H9 (cell line): ENCODE measurements at regions not wholly inside any gene's neighbourhood (a gene's known extent, or its start where the extent isn't known, plus 50 kb on each side); places are given as distances from the start of the nearest gene placed in this dataset.

Experiments used
- DNase-seq: peaks from one replicate; pipeline ENCODE4 v3.0.0-alpha.2; 2017
- H2AFZ ChIP-seq: one replicate; pipeline ENCODE4 v1.6.1; 2013; ENCODE audit warnings: mild to moderate bottlenecking, low read length, control low read depth, moderate library complexity
- H2AK5ac ChIP-seq: 2 replicates; pipeline ENCODE4 v1.6.1; 2013; ENCODE audit warnings: low read length, control low read depth, mixed read lengths; ENCODE audit not compliant: insufficient read length
- H2BK120ac ChIP-seq: one replicate; pipeline ENCODE4 v1.6.1; 2013; ENCODE audit warnings: low read depth, mild to moderate bottlenecking, low read length, control low read depth, inconsistent platforms; ENCODE audit not compliant: poor library complexity, severe bottlenecking
- H2BK12ac ChIP-seq: 2 replicates; pipeline ENCODE4 v1.6.1; 2013; ENCODE audit warnings: low read length, control low read depth, mixed read lengths, low read depth; ENCODE audit not compliant: insufficient read length
- H2BK15ac ChIP-seq: 2 replicates; pipeline ENCODE4 v1.6.1; 2013; ENCODE audit warnings: low read depth, low read length, control low read depth
- H2BK20ac ChIP-seq: one replicate; pipeline ENCODE4 v1.6.1; 2013; ENCODE audit warnings: low read depth, mild to moderate bottlenecking, low read length, control low read depth, inconsistent platforms; ENCODE audit not compliant: poor library complexity, severe bottlenecking
- H2BK5ac ChIP-seq: 2 replicates; pipeline ENCODE4 v1.6.1; 2013; ENCODE audit warnings: low read length, control low read depth, mixed read lengths; ENCODE audit not compliant: insufficient read length
- H3K14ac ChIP-seq: 2 replicates; pipeline ENCODE4 v1.6.1; 2013; ENCODE audit warnings: low read length, control low read depth; ENCODE audit not compliant: insufficient read depth
- H3K18ac ChIP-seq: 2 replicates; pipeline ENCODE4 v1.6.1; 2013; ENCODE audit warnings: low read depth, mild to moderate bottlenecking, mixed read lengths, low read length, control low read depth; ENCODE audit not compliant: insufficient read length
- H3K23ac ChIP-seq: 2 replicates; pipeline ENCODE4 v1.6.1; 2013; ENCODE audit warnings: low read length, control low read depth, mixed read lengths, low read depth; ENCODE audit not compliant: insufficient read length
- H3K23me2 ChIP-seq: 2 replicates; pipeline ENCODE4 v1.6.1; 2013; ENCODE audit warnings: low read depth, mild to moderate bottlenecking, mixed read lengths, low read length, control low read depth; ENCODE audit not compliant: insufficient read length, poor library complexity, severe bottlenecking
- H3K27ac ChIP-seq: 2 replicates; pipeline ENCODE4 v1.5.1; 2013; ENCODE audit warnings: low read length, control low read depth, mixed read lengths, low read depth; ENCODE audit not compliant: insufficient read length
- H3K27me3 ChIP-seq: 2 replicates; pipeline ENCODE4 v1.6.1; 2013; ENCODE audit warnings: low read length, control low read depth, inconsistent platforms; ENCODE audit not compliant: insufficient read depth
- H3K4ac ChIP-seq: 2 replicates; pipeline ENCODE4 v1.6.1; 2013; ENCODE audit warnings: low read depth, mild to moderate bottlenecking, control low read depth, inconsistent platforms, low read length, moderate library complexity
- H3K4me1 ChIP-seq: 2 replicates; pipeline ENCODE4 v1.6.1; 2013; ENCODE audit warnings: low read length, control low read depth, inconsistent platforms; ENCODE audit not compliant: insufficient read depth
- H3K4me2 ChIP-seq: 2 replicates; pipeline ENCODE4 v1.6.1; 2013; ENCODE audit warnings: low read length, control low read depth, mixed read lengths; ENCODE audit not compliant: insufficient read length, insufficient read depth
- H3K56ac ChIP-seq: 2 replicates; pipeline ENCODE4 v1.6.1; 2013; ENCODE audit warnings: low read depth, mild to moderate bottlenecking, mixed read lengths, low read length, control low read depth; ENCODE audit not compliant: insufficient read length
- H3K79me1 ChIP-seq: 2 replicates; pipeline ENCODE4 v1.6.1; 2013; ENCODE audit warnings: low read depth, mild to moderate bottlenecking, moderate library complexity, low read length, control low read depth, inconsistent platforms; ENCODE audit not compliant: insufficient read depth, poor library complexity, severe bottlenecking
- H3K79me2 ChIP-seq: 2 replicates; pipeline ENCODE4 v1.6.1; 2013; ENCODE audit warnings: low read length, control low read depth, inconsistent platforms; ENCODE audit not compliant: insufficient read depth
- H3K9ac ChIP-seq: 2 replicates; pipeline ENCODE4 v1.6.1; 2013; ENCODE audit warnings: low read length, control low read depth, mixed read lengths; ENCODE audit not compliant: insufficient read length; ENCODE audit errors: extremely low read depth
- H3K9me3 ChIP-seq: one replicate; pipeline ENCODE4 v1.6.1; 2013; ENCODE audit warnings: low read depth, low read length, inconsistent platforms; ENCODE audit not compliant: control insufficient read depth
- H3T11ph ChIP-seq: one replicate; pipeline ENCODE4 v1.6.1; 2013; ENCODE audit warnings: mild to moderate bottlenecking, low read length, control low read depth, inconsistent platforms
- H4K20me1 ChIP-seq: one replicate; pipeline ENCODE4 v1.6.1; 2013; ENCODE audit not compliant: control insufficient read depth, insufficient read length, insufficient read depth
- H4K5ac ChIP-seq: 2 replicates; pipeline ENCODE4 v1.6.1; 2013; ENCODE audit warnings: low read depth, mild to moderate bottlenecking, mixed read lengths, low read length, control low read depth; ENCODE audit not compliant: insufficient read length
- H4K8ac ChIP-seq: replicated peaks from 2 replicates; pipeline ENCODE4 v1.6.1; 2013; ENCODE audit warnings: low read length, control low read depth, mixed read lengths, low read depth; ENCODE audit not compliant: insufficient read length
- H4K91ac ChIP-seq: 2 replicates; pipeline ENCODE4 v1.6.1; 2013; ENCODE audit warnings: low read depth, mild to moderate bottlenecking, moderate library complexity, mixed read lengths, low read length, control low read depth; ENCODE audit not compliant: insufficient read length
- H3K27ac Mint-ChIP-seq, 3 experiments: 2 replicates in 2 of 3; 3 replicates in 1 of 3; pipeline ENCODE4 v1.8.0; 2020 to 2021; ENCODE audit warnings: mixed read lengths in 3 of 3, mild to moderate bottlenecking in 1 of 3, moderate library complexity in 1 of 3
- H3K27me3 Mint-ChIP-seq: 2 replicates; pipeline ENCODE4 v1.8.0; 2021; ENCODE audit warnings: low read depth, mild to moderate bottlenecking, moderate library complexity, mixed read lengths
- H3K36me3 Mint-ChIP-seq, 3 experiments: 2 replicates in 2 of 3; 3 replicates in 1 of 3; pipeline ENCODE4 v1.8.0; 2020 to 2021; ENCODE audit warnings: low read depth in 3 of 3, mixed read lengths in 3 of 3; ENCODE audit not compliant: insufficient read depth in 1 of 3
- H3K4me1 Mint-ChIP-seq, 2 experiments: 2 replicates each; pipeline ENCODE4 v1.8.0; 2020; ENCODE audit warnings: mixed read lengths in 2 of 2
- H3K4me3 Mint-ChIP-seq, 2 experiments: 2 replicates in 1 of 2; 3 replicates in 1 of 2; pipeline ENCODE4 v1.8.0; 2020 to 2021; ENCODE audit warnings: mild to moderate bottlenecking in 2 of 2, mixed read lengths in 2 of 2, moderate library complexity in 1 of 2
- H3K9me3 Mint-ChIP-seq, 2 experiments: 2 replicates in 1 of 2; 3 replicates in 1 of 2; pipeline ENCODE4 v1.8.0; 2020; ENCODE audit warnings: mild to moderate bottlenecking in 2 of 2, mixed read lengths in 2 of 2, moderate library complexity in 1 of 2
- WGBS: extraction: QIAGEN DNeasy Blood & Tissue Kit; methylation state at CpG from one replicate; pipeline ENCODE4 v1.1.7; 2013; ENCODE audit warnings: missing lambda C conversion rate, low lambda C conversion rate, mixed read lengths; ENCODE audit not compliant: insufficient read length; ENCODE audit errors: extremely low coverage; 5-methylcytosine and 5-hydroxymethylcytosine counted together
- TF ChIP-seq, protein P1 (sequence below): fragments of 200-600 bp; sonication (generic); conservative IDR thresholded peaks from 3 replicates; pipeline ENCODE4 v1.8.0; 2021; ENCODE audit warnings: antibody characterized with exemption, mild to moderate bottlenecking

DNA sequence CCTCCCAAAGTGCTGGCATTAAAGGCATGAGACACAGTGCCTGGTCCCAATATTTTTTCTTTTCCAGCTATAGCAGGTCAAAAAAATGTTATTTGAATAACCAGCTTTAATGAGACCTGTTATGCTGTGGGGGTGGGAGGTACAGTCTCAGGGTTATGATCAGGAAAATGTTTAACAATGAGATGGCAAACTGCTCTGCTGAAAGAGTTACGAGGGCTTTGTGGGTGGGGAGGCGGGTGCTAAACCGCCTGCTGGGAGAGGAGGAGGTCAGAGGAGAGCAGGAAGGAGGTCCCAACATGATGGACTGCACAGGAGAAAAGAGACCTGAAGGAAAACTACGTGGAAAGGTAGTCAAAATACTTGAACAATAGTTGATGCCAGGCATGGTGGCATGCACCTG, 126.0 kb upstream of the B3GALT2 start:
- no CpG with 5 or more reads among the region's 4 CpGs for WGBS

More for the DNA sequence above, 126.0 kb upstream of the B3GALT2 start:
- Histone ChIP-seq H3K18ac (no peak overlapping the region), H3K4me1 (no peaks in the 10 kb centered on the region), H2BK15ac (no peak overlapping the region), H3K56ac (no peak overlapping the region), H2BK120ac (no peak overlapping the region), H3K79me1 (no peaks in the 10 kb centered on the region), H3K23ac (no peak overlapping the region), H3K79me2 (no peaks in the 10 kb centered on the region), H4K8ac (no peak overlapping the region), H2AK5ac (no peak overlapping the region), H3K4ac (no peak overlapping the region), H3K9me3 (no peaks in the 10 kb centered on the region), H3K14ac (no peak overlapping the region), H2BK20ac (no peak overlapping the region), H2AFZ (no peak overlapping the region), H3K23me2 (no peaks in the 10 kb centered on the region), H2BK12ac (no peak overlapping the region), H3K4me2 (no peak overlapping the region), H4K5ac (no peak overlapping the region), H3T11ph (no peak overlapping the region), H2BK5ac (no peak overlapping the region), H4K91ac (no peak overlapping the region), H3K9ac (no peak overlapping the region), H3K27me3 (no peaks in the 10 kb centered on the region), H4K20me1 (no peaks in the 10 kb centered on the region), H3K27ac (no peak overlapping the region)
- H3K9me3 Mint-ChIP-seq, result no peaks in the 10 kb centered on the region; a peak in 1 of 5 replicates
- H3K4me3 Mint-ChIP-seq, result no peak overlapping the region
- TF ChIP-seq, protein P1, sequence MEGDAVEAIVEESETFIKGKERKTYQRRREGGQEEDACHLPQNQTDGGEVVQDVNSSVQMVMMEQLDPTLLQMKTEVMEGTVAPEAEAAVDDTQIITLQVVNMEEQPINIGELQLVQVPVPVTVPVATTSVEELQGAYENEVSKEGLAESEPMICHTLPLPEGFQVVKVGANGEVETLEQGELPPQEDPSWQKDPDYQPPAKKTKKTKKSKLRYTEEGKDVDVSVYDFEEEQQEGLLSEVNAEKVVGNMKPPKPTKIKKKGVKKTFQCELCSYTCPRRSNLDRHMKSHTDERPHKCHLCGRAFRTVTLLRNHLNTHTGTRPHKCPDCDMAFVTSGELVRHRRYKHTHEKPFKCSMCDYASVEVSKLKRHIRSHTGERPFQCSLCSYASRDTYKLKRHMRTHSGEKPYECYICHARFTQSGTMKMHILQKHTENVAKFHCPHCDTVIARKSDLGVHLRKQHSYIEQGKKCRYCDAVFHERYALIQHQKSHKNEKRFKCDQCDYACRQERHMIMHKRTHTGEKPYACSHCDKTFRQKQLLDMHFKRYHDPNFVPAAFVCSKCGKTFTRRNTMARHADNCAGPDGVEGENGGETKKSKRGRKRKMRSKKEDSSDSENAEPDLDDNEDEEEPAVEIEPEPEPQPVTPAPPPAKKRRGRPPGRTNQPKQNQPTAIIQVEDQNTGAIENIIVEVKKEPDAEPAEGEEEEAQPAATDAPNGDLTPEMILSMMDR, result no peak
- no peaks in the 10 kb centered on the region for H3K36me3 Mint-ChIP-seq
- no peak for DNase-seq
- no peak overlapping the region for H3K27ac Mint-ChIP-seq
- H3K4me1 Mint-ChIP-seq, result no peaks in the 10 kb centered on the region
- H3K27me3 Mint-ChIP-seq, result no peaks in the 10 kb centered on the region
